Body of pancreas (tissue), 4 donors: ENCODE measurements at regions not wholly inside any gene's neighbourhood (a gene's known extent, or its start where the extent isn't known, plus 50 kb on each side); places are given as distances from the start of the nearest gene placed in this dataset.
A peak's percentile ranks its signal among the peaks of the same experiment; 100 is the strongest.
"Not testable (repeated sequence)": the region's sequence is repeated elsewhere in the genome, so short reads cannot be mapped to it uniquely, and the experiment has no call there.

Experiments
- ATAC-seq: fragments of 150-250 bp; one replicate; pipeline ENCODE4 v1.9.1; 2016
- DNase-seq, 4 donors: peaks; one replicate each; pipeline ENCODE4 v3.0.0-alpha.2; 2019
- H3K27ac ChIP-seq, 4 donors: fragments of 200-600 bp; sonication (generic); 1 replicate in 3 of 4; 2 replicates in 1 of 4; pipeline versions ENCODE4 v1.5.1 to v1.6.1; 2016 to 2019; ENCODE audit warnings: mild to moderate bottlenecking in 1 of 4, mixed read lengths in 1 of 4, moderate library complexity in 1 of 4
- H3K27me3 ChIP-seq, 2 donors: fragments of 200-600 bp; sonication (generic); one replicate each; pipeline ENCODE4 v1.6.0; 2016; ENCODE audit warnings: mild to moderate bottlenecking in 1 of 2
- H3K36me3 ChIP-seq, 2 donors: fragments of 200-600 bp; sonication (generic); replicated peaks in 1 of 2; 2 replicates each; pipeline ENCODE4 v1.5.1; 2016; ENCODE audit warnings: low read depth in 2 of 2; ENCODE audit not compliant: insufficient read depth in 1 of 2
- H3K4me1 ChIP-seq: fragments of 200-600 bp; sonication (generic); one replicate; pipeline ENCODE4 v1.6.0; 2016
- H3K4me3 ChIP-seq, 2 donors: fragments of 200-600 bp; sonication (generic); 1 replicate in 1 of 2; 2 replicates in 1 of 2; pipeline ENCODE4 v1.5.1; 2016 to 2019
- H3K9me3 ChIP-seq, 3 donors: fragments of 200-600 bp; sonication (generic); 1 replicate in 2 of 3; 2 replicates in 1 of 3; pipeline ENCODE4 v1.5.1; 2016
- WGBS, 2 donors: methylation state at CpG; one replicate each; pipeline ENCODE4 v1.1.5; 2017; 5-methylcytosine and 5-hydroxymethylcytosine counted together
- intact Hi-C: fragments of 100-400 bp; cut with DNase I; formaldehyde crosslinking; loops from one replicate; pipeline ENCODE4 v1.15.1; 2023
- TF ChIP-seq, protein P1 (sequence below), 7 experiments: fragments of 450-650 bp in 4 of 7; fragments of 200-600 bp in 3 of 7; sonication (generic) in 3 of 7; IDR thresholded peaks; one replicate each; pipeline ENCODE4 v1.5.1; 2016 to 2019; ENCODE audit warnings: antibody characterized with exemption in 7 of 7

- H3K27me3 ChIP-seq, H3K4me1 ChIP-seq, H3K4me3 ChIP-seq, H3K27ac ChIP-seq, intact Hi-C loops, H3K36me3 ChIP-seq, H3K9me3 ChIP-seq, DNase-seq, ATAC-seq: not testable (repeated sequence)
- WGBS, 2 donors, result 64% methylated on average over 3 of the region's 5 CpGs; no CpG with 5 or more reads in 1 of the 2 donors
Observed at GRCh38 chr9:42931045-42931444, 747.6 kb downstream of the SPATA31A6 start.

DNA sequence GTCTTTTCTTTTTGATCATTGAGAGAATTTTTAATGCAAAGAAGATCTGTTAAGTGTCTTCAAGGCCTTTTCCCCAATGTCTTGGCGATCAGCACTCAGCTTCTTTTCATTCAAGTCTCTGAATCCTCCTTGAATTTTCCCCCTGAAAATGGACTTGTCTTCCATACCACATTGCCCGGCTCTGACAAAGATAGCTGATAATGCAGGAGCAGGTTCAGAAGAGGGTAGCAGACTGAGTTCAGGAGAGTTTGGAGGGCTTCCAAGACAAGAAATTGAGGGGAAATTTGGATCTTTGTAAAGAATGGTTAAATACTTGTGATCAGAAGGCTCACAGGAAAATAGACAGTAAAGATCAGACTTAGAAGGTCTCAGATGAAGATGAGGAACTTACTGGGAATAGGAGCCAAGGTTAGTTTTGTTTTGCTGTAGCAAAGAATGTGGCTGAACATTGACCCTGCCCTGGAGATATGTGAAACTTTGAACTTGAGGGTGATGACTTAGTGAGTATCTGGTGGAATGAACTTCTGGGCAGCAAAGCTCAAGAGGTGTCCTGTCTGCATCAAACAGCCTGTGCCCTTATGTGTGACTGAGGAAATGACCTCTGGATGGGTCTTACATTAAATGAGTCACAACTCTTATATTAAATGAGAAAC, 754.2 kb downstream of the SPATA31A6 start:
- H3K27me3 ChIP-seq, DNase-seq, intact Hi-C loops, H3K36me3 ChIP-seq, H3K9me3 ChIP-seq, H3K4me3 ChIP-seq, ATAC-seq, H3K4me1 ChIP-seq, H3K27ac ChIP-seq: not testable (repeated sequence)
- 36 to 38% methylated on average over 2 of the region's 2 CpGs for WGBS, 2 donors

DNA sequence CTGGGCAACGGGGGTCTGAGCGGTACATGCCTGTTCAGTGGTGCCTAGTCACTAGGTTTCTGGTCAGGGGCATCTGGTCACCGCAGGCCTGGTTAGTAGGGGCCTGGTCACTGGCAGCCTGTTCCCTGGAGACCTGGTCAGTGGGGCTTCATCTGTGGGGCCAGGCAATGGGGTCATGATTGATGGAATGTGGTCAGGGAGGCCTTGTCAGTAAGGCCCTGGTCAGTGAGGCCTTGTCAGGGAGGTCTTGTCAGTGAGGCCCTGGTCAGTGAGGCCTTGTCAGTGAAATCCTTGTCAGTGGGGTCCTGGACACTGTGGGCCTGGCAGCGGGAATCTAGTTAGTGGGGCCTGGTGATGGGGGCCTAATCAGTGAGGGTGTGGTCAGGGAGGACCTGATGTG, 763.6 kb downstream of the SPATA31A6 start:
- WGBS, 2 donors, result 71% methylated on average over 1 of the region's 4 CpGs; no CpG with 5 or more reads in 1 of the 2 donors
- H3K27me3 ChIP-seq, H3K36me3 ChIP-seq, intact Hi-C loops, H3K27ac ChIP-seq, ATAC-seq, H3K9me3 ChIP-seq, H3K4me1 ChIP-seq, H3K4me3 ChIP-seq: not testable (repeated sequence)
- peak in 1 of 4 donors; percentile 9 for DNase-seq

- H3K4me1 ChIP-seq, H3K9me3 ChIP-seq, H3K27me3 ChIP-seq, intact Hi-C loops, H3K27ac ChIP-seq, DNase-seq, H3K4me3 ChIP-seq, H3K36me3 ChIP-seq, ATAC-seq: not testable (repeated sequence)
- 0 to 33% methylated on average over 1 to 2 of the region's 2 CpGs for WGBS, 2 donors
- TF ChIP-seq, protein P1, sequence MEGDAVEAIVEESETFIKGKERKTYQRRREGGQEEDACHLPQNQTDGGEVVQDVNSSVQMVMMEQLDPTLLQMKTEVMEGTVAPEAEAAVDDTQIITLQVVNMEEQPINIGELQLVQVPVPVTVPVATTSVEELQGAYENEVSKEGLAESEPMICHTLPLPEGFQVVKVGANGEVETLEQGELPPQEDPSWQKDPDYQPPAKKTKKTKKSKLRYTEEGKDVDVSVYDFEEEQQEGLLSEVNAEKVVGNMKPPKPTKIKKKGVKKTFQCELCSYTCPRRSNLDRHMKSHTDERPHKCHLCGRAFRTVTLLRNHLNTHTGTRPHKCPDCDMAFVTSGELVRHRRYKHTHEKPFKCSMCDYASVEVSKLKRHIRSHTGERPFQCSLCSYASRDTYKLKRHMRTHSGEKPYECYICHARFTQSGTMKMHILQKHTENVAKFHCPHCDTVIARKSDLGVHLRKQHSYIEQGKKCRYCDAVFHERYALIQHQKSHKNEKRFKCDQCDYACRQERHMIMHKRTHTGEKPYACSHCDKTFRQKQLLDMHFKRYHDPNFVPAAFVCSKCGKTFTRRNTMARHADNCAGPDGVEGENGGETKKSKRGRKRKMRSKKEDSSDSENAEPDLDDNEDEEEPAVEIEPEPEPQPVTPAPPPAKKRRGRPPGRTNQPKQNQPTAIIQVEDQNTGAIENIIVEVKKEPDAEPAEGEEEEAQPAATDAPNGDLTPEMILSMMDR (IDR thresholded peaks at IDR 0.05), result peak in 1 of 7 experiments; percentile 8
Observed at GRCh38 chr9:42951239-42951638, 767.8 kb downstream of the SPATA31A6 start.

- not testable (repeated sequence) for DNase-seq, H3K36me3 ChIP-seq
- 13 to 19% methylated on average over 2 of the region's 2 CpGs for WGBS, 2 donors
Observed at GRCh38 chr9:42965155-42965554, 781.7 kb downstream of the SPATA31A6 start.

DNA sequence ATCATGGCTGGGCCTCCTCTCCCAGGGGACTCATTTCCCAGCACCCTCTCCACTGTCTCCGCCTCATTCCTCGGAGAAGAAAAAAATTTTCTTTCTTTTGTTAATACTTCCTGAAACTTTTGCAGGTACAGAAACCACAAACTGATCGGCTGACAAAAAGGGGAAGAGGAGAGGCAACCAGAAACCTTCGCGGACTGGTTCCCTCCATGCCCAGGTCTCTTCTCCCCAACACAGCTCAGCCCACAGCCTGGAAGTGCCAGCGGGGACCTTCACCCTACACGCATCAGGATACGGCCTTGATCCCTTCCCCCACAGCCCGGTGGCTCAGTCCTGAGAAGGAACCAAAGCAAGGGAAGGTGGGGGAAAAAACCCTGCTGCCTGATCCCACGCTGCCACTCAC, 788.4 kb downstream of the SPATA31A6 start:
- H3K27ac ChIP-seq, H3K9me3 ChIP-seq, H3K27me3 ChIP-seq, H3K36me3 ChIP-seq, H3K4me3 ChIP-seq, ATAC-seq, H3K4me1 ChIP-seq, intact Hi-C loops, DNase-seq: not testable (repeated sequence)
- WGBS, 2 donors, result 61 to 78% methylated on average over 9 to 10 of the region's 10 CpGs

More at GRCh38 chr9:42965155-42965554, 781.7 kb downstream of the SPATA31A6 start:
- H3K27me3 ChIP-seq, H3K27ac ChIP-seq, ATAC-seq, intact Hi-C loops, H3K4me3 ChIP-seq, H3K9me3 ChIP-seq, H3K4me1 ChIP-seq: not testable (repeated sequence)

- H3K4me3 ChIP-seq, H3K36me3 ChIP-seq, H3K9me3 ChIP-seq, intact Hi-C loops, H3K27ac ChIP-seq, H3K27me3 ChIP-seq, ATAC-seq, DNase-seq, H3K4me1 ChIP-seq: not testable (repeated sequence)
- 8 to 20% methylated on average over 23 to 31 of the region's 31 CpGs for WGBS, 2 donors
Observed at GRCh38 chr9:42974725-42975124, 791.3 kb downstream of the SPATA31A6 start.

DNA sequence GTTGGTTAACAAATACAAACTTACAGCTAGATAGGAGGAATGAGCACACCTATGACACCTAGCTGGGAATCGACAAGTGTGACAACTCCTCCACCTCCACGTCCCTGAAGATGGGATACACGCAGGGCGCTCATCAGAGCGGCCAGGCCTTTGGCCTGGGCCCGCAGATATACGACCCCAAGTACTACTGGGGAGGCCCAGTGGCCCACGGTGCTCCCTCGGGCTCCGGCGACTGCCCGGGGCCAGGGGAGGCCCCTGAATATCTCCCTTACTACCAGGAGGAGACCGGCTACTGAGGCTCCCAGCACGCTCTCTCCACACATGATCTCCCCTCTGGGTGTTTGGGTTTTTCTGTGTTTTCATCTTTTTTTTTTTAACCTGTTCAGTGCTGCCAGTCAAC, 801.3 kb downstream of the SPATA31A6 start:
- H3K4me3 ChIP-seq, H3K27ac ChIP-seq, H3K4me1 ChIP-seq, H3K27me3 ChIP-seq, H3K9me3 ChIP-seq, intact Hi-C loops, H3K36me3 ChIP-seq, DNase-seq, ATAC-seq: not testable (repeated sequence)
- 75 to 88% methylated on average over 6 to 14 of the region's 14 CpGs for WGBS, 2 donors
